ENCODE measurements at regions not wholly inside any gene's neighbourhood (a gene's known extent, or its start where the extent isn't known, plus 50 kb on each side); places are given as distances from the start of the nearest gene placed in this dataset.
A peak's percentile ranks its signal among the peaks of the same experiment; 100 is the strongest.

GRCh38 chrX:866441-866990 lies 235.9 kb downstream of the SHOX start:
- TF ChIP-seq CTCF (conservative IDR thresholded peaks at IDR 0.05; ENCODE audit: low read length) (no peak), EZH2phosphoT487 (IDR thresholded peaks at IDR 0.05; ENCODE audit: borderline replicate concordance) (no peak)
- H4K20me1 ChIP-seq (ENCODE audit: insufficient read depth, low read length, poor library complexity, severe bottlenecking) = no peaks in the 10 kb centered on the region
- H2AFZ ChIP-seq (ENCODE audit: low read length) = no peak overlapping the region

GRCh38 chrX:865422-865821 lies 234.8 kb downstream of the SHOX start:
- Histone ChIP-seq H3K79me2 (ENCODE audit: insufficient read depth, low read length) (peaks cover 16% of the 10 kb centered on the region), H3K4me2 (ENCODE audit: low read depth, low read length, poor library complexity, severe bottlenecking) (peak overlapping the region; percentile 76), H2AFZ (ENCODE audit: low read length) (no peak overlapping the region), H3K36me3 (ENCODE audit: insufficient read depth, low read length) (no peaks in the 10 kb centered on the region), H3K4me1 (ENCODE audit: insufficient read depth, low read length, poor library complexity, severe bottlenecking) (peaks cover 15% of the 10 kb centered on the region), H3K9me2 (replicated peaks; ENCODE audit: low read depth, low read length) (no peaks in the 10 kb centered on the region), H3K4me3 (ENCODE audit: low read length, poor library complexity, severe bottlenecking) (no peak overlapping the region), H3F3A (ENCODE audit: low read depth) (peaks cover 9% of the 10 kb centered on the region), H3K27me3 (ENCODE audit: insufficient read depth, low read length, poor library complexity, severe bottlenecking) (no peaks in the 10 kb centered on the region), H3K9ac (ENCODE audit: low read depth, low read length, poor library complexity, severe bottlenecking) (no peak overlapping the region), H3K9me3 (ENCODE audit: insufficient read depth, low read depth, low read length) (no peaks in the 10 kb centered on the region), H4K20me1 (ENCODE audit: insufficient read depth, low read length, poor library complexity, severe bottlenecking) (no peaks in the 10 kb centered on the region)
- TF ChIP-seq EZH2phosphoT487 (IDR thresholded peaks at IDR 0.05; ENCODE audit: borderline replicate concordance) (no peak), CTCF (conservative IDR thresholded peaks at IDR 0.05; ENCODE audit: low read length) (no peak)

More at GRCh38 chrX:866441-866990, 235.9 kb downstream of the SHOX start:
- Histone ChIP-seq H3K4me1 (ENCODE audit: insufficient read depth, low read length, poor library complexity, severe bottlenecking) (peaks cover 15% of the 10 kb centered on the region), H3F3A (ENCODE audit: low read depth) (peaks cover 9% of the 10 kb centered on the region), H3K9me3 (ENCODE audit: insufficient read depth, low read depth, low read length) (no peaks in the 10 kb centered on the region), H3K79me2 (ENCODE audit: insufficient read depth, low read length) (peaks cover 22% of the 10 kb centered on the region), H3K4me3 (ENCODE audit: low read length, poor library complexity, severe bottlenecking) (peak overlapping the region; percentile 96), H3K4me2 (ENCODE audit: low read depth, low read length, poor library complexity, severe bottlenecking) (peak overlapping the region; percentile 76), H3K36me3 (ENCODE audit: insufficient read depth, low read length) (no peaks in the 10 kb centered on the region), H3K27me3 (ENCODE audit: insufficient read depth, low read length, poor library complexity, severe bottlenecking) (no peaks in the 10 kb centered on the region), H3K9ac (ENCODE audit: low read depth, low read length, poor library complexity, severe bottlenecking) (peak overlapping the region; percentile 67), H3K9me2 (replicated peaks; ENCODE audit: low read depth, low read length) (no peaks in the 10 kb centered on the region)

- Histone ChIP-seq H3K9ac (ENCODE audit: low read depth, low read length, poor library complexity, severe bottlenecking) (no peak overlapping the region), H3F3A (ENCODE audit: low read depth) (no peaks in the 10 kb centered on the region), H3K9me3 (ENCODE audit: insufficient read depth, low read depth, low read length) (no peaks in the 10 kb centered on the region), H3K9me2 (replicated peaks; ENCODE audit: low read depth, low read length) (no peaks in the 10 kb centered on the region), H3K4me2 (ENCODE audit: low read depth, low read length, poor library complexity, severe bottlenecking) (no peak overlapping the region), H3K36me3 (ENCODE audit: insufficient read depth, low read length) (no peaks in the 10 kb centered on the region), H3K4me3 (ENCODE audit: low read length, poor library complexity, severe bottlenecking) (no peak overlapping the region), H3K27me3 (ENCODE audit: insufficient read depth, low read length, poor library complexity, severe bottlenecking) (no peaks in the 10 kb centered on the region), H4K20me1 (ENCODE audit: insufficient read depth, low read length, poor library complexity, severe bottlenecking) (no peaks in the 10 kb centered on the region), H3K4me1 (ENCODE audit: insufficient read depth, low read length, poor library complexity, severe bottlenecking) (peaks cover 10% of the 10 kb centered on the region), H3K79me2 (ENCODE audit: insufficient read depth, low read length) (no peaks in the 10 kb centered on the region), H2AFZ (ENCODE audit: low read length) (no peak overlapping the region)
- TF ChIP-seq EZH2phosphoT487 (IDR thresholded peaks at IDR 0.05; ENCODE audit: borderline replicate concordance) = no peak
- no peak for TF ChIP-seq CTCF (conservative IDR thresholded peaks at IDR 0.05; ENCODE audit: low read length)
Measured at GRCh38 chrX:861921-862320, 231.3 kb downstream of the SHOX start.

Measured in Loucy (cell line).